GM23248 (cell line): ENCODE measurements at regions not wholly inside any gene's neighbourhood (a gene's known extent, or its start where the extent isn't known, plus 50 kb on each side); places are given as distances from the start of the nearest gene placed in this dataset.

Source experiments
- DNase-seq: peaks from one replicate; pipeline ENCODE4 v3.0.0-alpha.2; 2015
- H2AFZ ChIP-seq: fragments of 200-600 bp; sonication (generic); 2 replicates; pipeline ENCODE4 v1.6.1; 2016; ENCODE audit warnings: antibody characterized with exemption
- H3F3A ChIP-seq: fragments of 200-600 bp; sonication (generic); 2 replicates; pipeline ENCODE4 v1.6.1; 2016; ENCODE audit warnings: mild to moderate bottlenecking, antibody characterized with exemption, mixed run types; ENCODE audit not compliant: insufficient read depth
- H3K27ac ChIP-seq: fragments of 200-600 bp; sonication (generic); 2 replicates; pipeline ENCODE4 v1.5.1; 2016; ENCODE audit warnings: mild to moderate bottlenecking
- H3K27me3 ChIP-seq: fragments of 200-600 bp; sonication (generic); replicated peaks from 2 replicates; pipeline ENCODE4 v1.6.1; 2016; ENCODE audit warnings: mild to moderate bottlenecking; ENCODE audit not compliant: insufficient read depth
- H3K36me3 ChIP-seq: fragments of 200-600 bp; sonication (generic); 2 replicates; pipeline ENCODE4 v1.6.1; 2016; ENCODE audit warnings: low read depth, mild to moderate bottlenecking
- H3K4me1 ChIP-seq: fragments of 200-600 bp; sonication (generic); 2 replicates; pipeline ENCODE4 v1.6.1; 2016; ENCODE audit warnings: mild to moderate bottlenecking; ENCODE audit not compliant: insufficient read depth
- H3K4me2 ChIP-seq: fragments of 200-600 bp; sonication (generic); one replicate; pipeline ENCODE4 v1.6.1; 2016; ENCODE audit warnings: mild to moderate bottlenecking; ENCODE audit not compliant: unreplicated experiment
- H3K4me3 ChIP-seq: fragments of 200-600 bp; sonication (generic); 2 replicates; pipeline ENCODE4 v1.5.1; 2016; ENCODE audit warnings: mild to moderate bottlenecking
- H3K79me2 ChIP-seq: fragments of 200-600 bp; sonication (generic); 2 replicates; pipeline ENCODE4 v1.6.1; 2016; ENCODE audit warnings: mild to moderate bottlenecking; ENCODE audit not compliant: insufficient read depth
- H3K9ac ChIP-seq: fragments of 200-600 bp; sonication (generic); 2 replicates; pipeline ENCODE4 v1.6.1; 2016; ENCODE audit warnings: mild to moderate bottlenecking
- H3K9me2 ChIP-seq: fragments of 200-600 bp; sonication (generic); 2 replicates; pipeline ENCODE4 v1.6.1; 2016; ENCODE audit warnings: mixed run types, mild to moderate bottlenecking, moderate library complexity; ENCODE audit not compliant: insufficient read depth
- H3K9me3 ChIP-seq: fragments of 200-600 bp; sonication (generic); one replicate; pipeline ENCODE4 v1.6.1; 2017; ENCODE audit warnings: low read depth
- H4K20me1 ChIP-seq: fragments of 200-600 bp; sonication (generic); 2 replicates; pipeline ENCODE4 v1.6.0; 2016; ENCODE audit not compliant: insufficient read depth
- EZH2 ChIP-seq: fragments of 200-600 bp; sonication (generic); IDR thresholded peaks from 2 replicates; pipeline ENCODE4 v1.6.1; 2018; ENCODE audit warnings: antibody characterized with exemption, mild to moderate bottlenecking; ENCODE audit not compliant: insufficient read depth, poor library complexity, severe bottlenecking
- EZH2phosphoT487 ChIP-seq: fragments of 200-600 bp; sonication (generic); IDR thresholded peaks from 2 replicates; pipeline ENCODE4 v1.6.1; 2018; ENCODE audit warnings: antibody characterized with exemption, moderate library complexity, mild to moderate bottlenecking, low read depth; ENCODE audit not compliant: insufficient read depth
- WGBS, 2 experiments: methylation state at CpG; one replicate each; pipeline ENCODE4 v1.1.6; 2015 to 2017; ENCODE audit warnings: low lambda C conversion rate in 2 of 2, low coverage in 1 of 2; ENCODE audit errors: missing lambda C conversion rate in 2 of 2; 5-methylcytosine and 5-hydroxymethylcytosine counted together
- in situ Hi-C: fragments of 300-500 bp; cut with MboI; formaldehyde crosslinking; loops from 2 replicates; pipeline ENCODE4 v1.15.0; 2020

DNA sequence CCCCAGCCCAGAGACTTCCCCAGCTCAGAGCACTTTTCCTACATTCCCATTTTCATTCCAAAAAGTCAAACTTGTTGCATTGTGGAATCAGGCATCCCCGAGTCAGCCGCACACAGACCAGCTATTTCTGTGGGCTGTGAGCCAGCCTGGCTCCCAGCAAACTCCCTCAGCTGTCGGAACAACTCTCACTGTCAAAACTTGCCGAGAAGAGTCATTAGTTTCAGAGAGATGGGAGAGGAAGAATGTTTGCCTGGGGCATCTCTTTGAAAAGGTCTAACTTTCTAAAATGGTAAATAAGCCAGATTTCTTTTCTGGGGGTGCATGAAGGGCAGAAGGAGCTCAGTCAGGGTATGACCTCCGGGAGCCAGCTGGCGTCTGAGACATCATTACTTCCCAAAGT lies 280.0 kb downstream of the TMEM114 start:
- H3K9me3 ChIP-seq, result no peaks in the 10 kb centered on the region
- no peaks in the 10 kb centered on the region for H3K9me2 ChIP-seq
- H3K4me2 ChIP-seq, result no peak overlapping the region
- no peak for DNase-seq
- H3K27me3 ChIP-seq, result no peaks in the 10 kb centered on the region
- H3K4me1 ChIP-seq, result no peaks in the 10 kb centered on the region
- 9 to 11% methylated on average over 6 of the region's 6 CpGs for WGBS, 2 experiments
- H2AFZ ChIP-seq, result no peak overlapping the region
- no peaks in the 10 kb centered on the region for H3F3A ChIP-seq
- no peaks in the 10 kb centered on the region for H3K79me2 ChIP-seq
- no peak overlapping the region for H3K27ac ChIP-seq
- H4K20me1 ChIP-seq, result no peaks in the 10 kb centered on the region
- H3K4me3 ChIP-seq, result no peak overlapping the region
- no peaks in the 10 kb centered on the region for H3K36me3 ChIP-seq
- in situ Hi-C loops, result no loop called here
- H3K9ac ChIP-seq, result no peak overlapping the region
- TF ChIP-seq EZH2phosphoT487, result no peak
- no peak for TF ChIP-seq EZH2

DNA sequence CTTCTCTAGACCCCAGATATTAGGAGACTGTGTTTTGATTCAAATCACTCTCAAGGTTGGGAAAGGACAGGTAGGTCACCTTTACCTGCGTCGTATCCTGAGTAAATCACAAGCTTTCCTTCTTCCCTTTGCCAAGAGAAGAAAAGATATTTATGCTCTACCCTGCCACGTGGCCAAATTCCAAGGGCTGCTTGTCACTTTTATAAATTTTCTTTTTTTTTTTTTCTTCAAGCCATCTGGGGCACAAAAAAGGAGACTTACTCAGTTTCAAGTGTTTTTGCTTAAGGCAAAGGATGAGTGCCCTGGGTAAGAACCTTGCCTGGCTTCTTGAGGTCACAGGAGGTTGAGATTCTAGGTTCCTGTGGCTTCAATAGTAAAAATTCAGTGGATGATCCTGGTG lies 285.1 kb downstream of the TMEM114 start:
- H3K27ac ChIP-seq, result no peak overlapping the region
- no peaks in the 10 kb centered on the region for H3K36me3 ChIP-seq
- H3K4me2 ChIP-seq, result no peak overlapping the region
- no peaks in the 10 kb centered on the region for H3K9me3 ChIP-seq
- no peak overlapping the region for H3K4me3 ChIP-seq
- no peak overlapping the region for H3K9ac ChIP-seq
- no peak for DNase-seq
- 8 to 20% methylated on average over 3 of the region's 3 CpGs for WGBS, 2 experiments
- no peaks in the 10 kb centered on the region for H3K79me2 ChIP-seq
- in situ Hi-C loops, result no loop called here
- H3K27me3 ChIP-seq, result no peaks in the 10 kb centered on the region
- no peaks in the 10 kb centered on the region for H3F3A ChIP-seq
- no peaks in the 10 kb centered on the region for H3K9me2 ChIP-seq
- no peaks in the 10 kb centered on the region for H3K4me1 ChIP-seq
- TF ChIP-seq EZH2 (no peak), EZH2phosphoT487 (no peak)
- H4K20me1 ChIP-seq, result no peaks in the 10 kb centered on the region
- H2AFZ ChIP-seq, result no peak overlapping the region

DNA sequence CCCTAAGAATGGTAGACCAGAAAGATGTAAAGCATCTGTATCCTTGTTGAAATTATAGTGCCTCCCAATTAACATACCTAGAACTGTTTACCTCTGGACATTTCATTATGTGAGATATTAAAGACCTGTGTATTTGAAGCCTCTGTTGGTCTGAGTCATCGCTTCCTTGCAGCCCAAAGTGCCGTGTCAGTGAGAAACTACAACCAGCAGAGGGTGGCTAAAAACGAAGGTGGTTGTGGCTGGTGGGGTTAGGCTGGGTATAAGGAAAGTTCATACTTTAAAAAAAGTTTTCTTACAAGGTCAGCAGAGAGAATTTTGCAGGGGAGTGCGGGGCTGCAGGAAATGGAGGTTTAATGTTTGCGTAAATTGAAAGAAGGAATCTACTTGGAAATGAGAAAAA lies 290.7 kb downstream of the TMEM114 start:
- Histone ChIP-seq H2AFZ (no peak overlapping the region), H3F3A (no peaks in the 10 kb centered on the region), H3K27ac (no peak overlapping the region), H3K27me3 (no peaks in the 10 kb centered on the region), H3K9me2 (no peaks in the 10 kb centered on the region), H3K9ac (no peak overlapping the region), H3K36me3 (no peaks in the 10 kb centered on the region), H3K4me2 (no peak overlapping the region), H3K79me2 (no peaks in the 10 kb centered on the region), H3K9me3 (no peaks in the 10 kb centered on the region), H3K4me3 (no peak overlapping the region), H4K20me1 (no peaks in the 10 kb centered on the region), H3K4me1 (no peaks in the 10 kb centered on the region)
- 40 to 42% methylated on average over 5 of the region's 5 CpGs for WGBS, 2 experiments
- DNase-seq, result no peak
- no peak for TF ChIP-seq EZH2phosphoT487
- no peak for TF ChIP-seq EZH2
- in situ Hi-C loops, result no loop called here

DNA sequence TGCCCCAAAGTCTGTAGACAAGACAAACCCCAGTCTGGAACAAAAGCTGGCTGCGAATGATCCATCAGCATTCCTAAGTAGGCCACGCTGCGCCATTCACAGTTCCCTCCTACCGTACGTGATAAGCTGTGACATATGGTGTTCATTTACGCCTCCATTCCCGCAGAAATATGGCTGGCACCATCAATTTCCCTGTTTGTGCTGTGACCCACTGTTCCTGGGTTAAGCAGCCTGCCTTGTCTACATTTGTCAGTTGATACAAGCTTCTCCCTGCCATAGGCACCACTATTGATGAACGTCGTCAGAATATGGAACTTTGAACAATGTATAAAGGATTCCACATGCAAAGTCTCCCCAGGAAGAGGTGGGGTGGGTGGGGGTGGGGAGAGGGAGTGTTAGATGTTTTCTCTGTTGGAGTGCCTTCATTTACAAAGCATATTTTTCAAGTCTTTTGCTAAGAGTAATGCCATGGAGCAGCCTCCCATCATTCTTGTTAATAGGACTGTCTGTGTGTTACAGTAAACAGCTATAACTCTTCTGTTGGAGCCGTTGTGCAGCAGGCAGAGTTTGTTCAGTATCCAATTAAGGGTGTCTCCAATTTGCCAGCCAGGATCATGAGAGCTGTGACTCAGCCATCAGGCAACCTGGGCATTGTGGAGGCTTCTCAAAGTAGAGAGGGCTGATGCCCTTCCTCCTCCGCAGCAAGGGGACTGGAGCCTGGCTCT lies 294.6 kb downstream of the TMEM114 start:
- DNase-seq, result no peak
- WGBS, 2 experiments, result 8 to 9% methylated on average over 11 of the region's 11 CpGs
- no peaks in the 10 kb centered on the region for H3K4me1 ChIP-seq
- H3K79me2 ChIP-seq, result no peaks in the 10 kb centered on the region
- H4K20me1 ChIP-seq, result no peaks in the 10 kb centered on the region
- H2AFZ ChIP-seq, result no peak overlapping the region
- no peak overlapping the region for H3K4me3 ChIP-seq
- in situ Hi-C loops, result no loop called here
- H3K27ac ChIP-seq, result no peak overlapping the region
- H3K36me3 ChIP-seq, result no peaks in the 10 kb centered on the region
- H3K4me2 ChIP-seq, result no peak overlapping the region
- TF ChIP-seq EZH2phosphoT487 (no peak), EZH2 (no peak)
- H3K27me3 ChIP-seq, result no peaks in the 10 kb centered on the region
- H3K9ac ChIP-seq, result no peak overlapping the region
- H3K9me2 ChIP-seq, result no peaks in the 10 kb centered on the region
- H3K9me3 ChIP-seq, result no peaks in the 10 kb centered on the region
- no peaks in the 10 kb centered on the region for H3F3A ChIP-seq

DNA sequence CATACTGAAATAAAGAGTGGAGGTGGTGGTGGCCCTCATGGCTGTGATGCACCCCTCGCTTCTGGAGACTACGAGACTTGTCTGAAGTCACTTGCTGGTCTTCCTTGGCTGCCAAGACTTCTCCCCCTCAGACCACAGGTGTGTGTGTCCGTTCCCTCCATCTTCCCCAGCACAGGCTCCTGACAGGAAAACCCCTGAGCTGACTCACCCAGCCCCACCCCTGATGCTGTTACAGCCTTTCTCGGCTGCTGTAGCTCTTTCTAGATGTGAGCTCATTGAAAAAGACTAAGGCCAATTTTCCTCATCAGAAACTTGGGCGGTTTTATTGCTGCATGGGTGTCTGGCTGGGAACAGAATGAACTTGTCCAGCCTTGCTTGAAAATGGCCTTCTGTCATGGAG lies 296.9 kb downstream of the TMEM114 start:
- 12 to 14% methylated on average over 5 of the region's 5 CpGs for WGBS, 2 experiments
- in situ Hi-C loops, result no loop called here
- Histone ChIP-seq H3K79me2 (no peaks in the 10 kb centered on the region), H3K27me3 (no peaks in the 10 kb centered on the region), H3K36me3 (no peaks in the 10 kb centered on the region), H3K27ac (no peak overlapping the region), H3K9me3 (no peaks in the 10 kb centered on the region), H3K4me3 (no peak overlapping the region), H3F3A (no peaks in the 10 kb centered on the region), H3K9me2 (no peaks in the 10 kb centered on the region), H4K20me1 (no peaks in the 10 kb centered on the region), H3K4me2 (no peak overlapping the region), H2AFZ (no peak overlapping the region), H3K9ac (no peak overlapping the region), H3K4me1 (no peaks in the 10 kb centered on the region)
- DNase-seq, result no peak
- TF ChIP-seq EZH2 (no peak), EZH2phosphoT487 (no peak)
